BE2C (cell line): ENCODE measurements at regions not wholly inside any gene's neighbourhood (a gene's known extent, or its start where the extent isn't known, plus 50 kb on each side); places are given as distances from the start of the nearest gene placed in this dataset.
"Not testable (repeated sequence)": the region's sequence is repeated elsewhere in the genome, so short reads cannot be mapped to it uniquely, and the experiment has no call there.

Experiments used
- DNase-seq: peaks from one replicate; pipeline ENCODE4 v3.0.0-alpha.2; 2020
- H3K27me3 ChIP-seq: fragments of 250-450 bp; sonication (Bioruptor Pico); 2 replicates; pipeline ENCODE4 v1.5.1; 2020; ENCODE audit warnings: mild to moderate bottlenecking
- H3K36me3 ChIP-seq: fragments of 250-450 bp; sonication (Bioruptor Pico); 2 replicates; pipeline ENCODE4 v1.5.1; 2020; ENCODE audit warnings: mild to moderate bottlenecking
- H3K4me1 ChIP-seq: fragments of 250-450 bp; sonication (Bioruptor Pico); 2 replicates; pipeline ENCODE4 v1.5.1; 2020
- H3K4me3 ChIP-seq: 2 replicates; pipeline ENCODE4 v1.5.1; 2011; ENCODE audit warnings: low read depth, low read length
- H3K9me3 ChIP-seq: fragments of 250-450 bp; sonication (Bioruptor Pico); 2 replicates; pipeline ENCODE4 v1.5.1; 2020
- CTCF ChIP-seq: IDR thresholded peaks from 2 replicates; pipeline ENCODE4 v1.5.1; 2012; ENCODE audit warnings: mild to moderate bottlenecking, low read depth, low read length

DNA sequence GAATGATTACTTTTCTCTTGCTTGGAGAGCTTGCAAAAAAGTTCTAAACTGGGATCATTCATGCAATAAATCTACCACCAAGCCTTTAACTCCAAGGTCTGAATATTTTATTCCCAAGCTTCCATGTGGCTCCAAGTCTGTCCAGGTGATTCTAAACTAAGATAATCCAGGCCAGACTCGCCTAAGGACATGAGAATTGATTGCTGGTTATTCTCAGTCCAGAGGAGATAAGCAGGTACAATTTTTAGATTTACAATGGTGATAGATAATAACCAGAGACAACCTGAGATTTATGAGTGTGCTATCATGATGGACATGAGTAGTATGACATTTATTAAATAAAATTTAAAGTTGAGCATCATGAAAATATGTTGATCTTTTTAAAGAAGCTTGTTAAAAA, 156.5 kb upstream of the SPRY2 start:
- Histone ChIP-seq H3K9me3 (no peaks in the 10 kb centered on the region), H3K27me3 (no peaks in the 10 kb centered on the region), H3K4me3 (no peak overlapping the region), H3K36me3 (no peaks in the 10 kb centered on the region), H3K4me1 (peaks cover 25% of the 10 kb centered on the region)
- peak; percentile 23 for DNase-seq
- no peak for TF ChIP-seq CTCF

DNA sequence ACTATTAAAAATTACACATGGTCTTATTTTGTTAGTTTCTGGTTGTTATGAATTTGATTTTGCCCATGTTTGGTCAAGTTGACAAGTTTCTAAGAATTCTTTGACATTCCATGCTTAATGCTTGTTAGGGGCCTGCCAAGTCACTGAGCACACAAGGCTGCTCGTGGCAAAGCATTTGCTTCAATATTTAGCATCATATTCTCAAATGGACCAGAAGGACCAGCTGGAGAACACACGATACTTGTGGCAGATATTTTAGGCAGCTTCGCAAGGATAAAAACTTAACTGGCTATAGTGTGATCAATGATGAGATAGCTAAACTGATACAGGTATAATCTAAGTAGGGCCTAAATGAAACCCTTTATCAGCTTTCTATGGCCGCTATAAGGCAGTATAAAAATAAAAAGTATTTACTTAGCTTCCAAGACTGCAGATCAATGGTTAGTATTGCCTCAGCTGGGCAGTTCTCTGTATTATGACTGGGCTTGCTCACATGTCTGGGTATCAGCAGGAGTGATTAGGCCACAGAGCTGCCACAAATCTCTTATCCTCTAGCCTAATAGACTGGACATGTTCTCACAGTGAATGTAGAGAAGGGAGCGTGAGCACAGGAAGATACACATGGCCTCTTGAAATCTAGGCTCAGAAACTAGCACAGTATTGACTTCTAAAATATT, 155.9 kb upstream of the SPRY2 start:
- no peaks in the 10 kb centered on the region for H3K36me3 ChIP-seq
- H3K27me3 ChIP-seq: no peaks in the 10 kb centered on the region
- peaks cover 25% of the 10 kb centered on the region for H3K4me1 ChIP-seq
- no peak overlapping the region for H3K4me3 ChIP-seq
- no peaks in the 10 kb centered on the region for H3K9me3 ChIP-seq
- TF ChIP-seq CTCF: no peak
- DNase-seq: peak; percentile 37

GRCh38 chr13:80490491-80490943, 149.6 kb upstream of the SPRY2 start:
- not testable (repeated sequence) for H3K36me3 ChIP-seq, DNase-seq, H3K9me3 ChIP-seq, H3K4me1 ChIP-seq, H3K4me3 ChIP-seq, H3K27me3 ChIP-seq

DNA sequence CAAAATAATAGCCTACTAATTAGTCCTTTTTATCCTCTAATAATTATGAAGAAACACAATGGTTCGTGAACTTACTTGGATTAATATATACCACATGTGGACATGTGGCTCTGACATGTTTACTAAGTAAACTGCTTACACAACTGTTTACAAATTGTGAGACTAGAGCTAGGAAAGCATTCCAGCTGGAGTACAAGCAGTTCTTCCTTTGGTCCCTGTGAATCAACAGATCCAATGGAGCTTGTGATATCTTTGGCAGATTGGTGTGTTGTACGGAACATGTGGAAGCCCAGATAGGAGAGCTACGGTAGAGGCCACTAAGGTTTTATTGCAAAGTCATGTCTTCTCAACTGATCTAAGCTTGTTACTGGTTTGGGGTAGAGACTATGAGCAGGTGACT, 145.5 kb upstream of the SPRY2 start:
- Histone ChIP-seq H3K9me3 (no peaks in the 10 kb centered on the region), H3K4me1 (no peaks in the 10 kb centered on the region), H3K27me3 (no peaks in the 10 kb centered on the region), H3K4me3 (no peak overlapping the region), H3K36me3 (no peaks in the 10 kb centered on the region)
- TF ChIP-seq CTCF: no peak
- no peak for DNase-seq

GRCh38 chr13:80483157-80483556, 142.2 kb upstream of the SPRY2 start:
- Histone ChIP-seq H3K4me1 (no peaks in the 10 kb centered on the region), H3K9me3 (no peaks in the 10 kb centered on the region), H3K27me3 (no peaks in the 10 kb centered on the region), H3K4me3 (no peak overlapping the region), H3K36me3 (no peaks in the 10 kb centered on the region)
- DNase-seq: no peak
- TF ChIP-seq CTCF: no peak

DNA sequence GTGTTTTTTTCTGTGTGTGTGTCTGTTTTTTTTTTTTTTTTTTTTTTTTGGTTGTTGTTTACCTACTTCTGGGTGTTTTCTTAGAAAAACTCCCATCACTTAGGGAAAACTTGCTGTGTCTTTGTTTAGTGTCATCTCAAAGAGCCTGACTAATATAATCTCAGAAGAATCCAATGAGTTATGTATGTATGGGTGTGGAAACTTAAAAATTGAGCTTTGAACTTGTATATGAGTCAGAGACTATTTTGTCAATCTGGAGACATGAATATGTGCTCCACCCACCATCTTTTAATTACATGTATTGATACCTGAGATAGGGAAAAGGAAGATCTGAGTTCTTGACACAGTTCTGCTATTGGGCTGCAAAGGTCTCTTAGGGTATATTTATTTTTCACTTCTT, 140.7 kb upstream of the SPRY2 start:
- DNase-seq: no peak
- Histone ChIP-seq H3K27me3 (no peaks in the 10 kb centered on the region), H3K9me3 (no peaks in the 10 kb centered on the region), H3K4me1 (no peaks in the 10 kb centered on the region), H3K4me3 (no peak overlapping the region), H3K36me3 (no peaks in the 10 kb centered on the region)
- TF ChIP-seq CTCF: no peak
